ENCODE measurements at regions not wholly inside any gene's neighbourhood (a gene's known extent, or its start where the extent isn't known, plus 50 kb on each side); places are given as distances from the start of the nearest gene placed in this dataset.
A peak's percentile ranks its signal among the peaks of the same experiment; 100 is the strongest.
"Not testable (repeated sequence)": the region's sequence is repeated elsewhere in the genome, so short reads cannot be mapped to it uniquely, and the experiment has no call there.

- DNase-seq = not testable (repeated sequence)
These were observed 83.2 kb downstream of the POTEB3 start for GRCh38 chr15:21357056-21357455.

- not testable (repeated sequence) for DNase-seq
These were observed 84.4 kb downstream of the POTEB3 start for GRCh38 chr15:21355944-21356343.

- not testable (repeated sequence) for DNase-seq
These were observed 85.7 kb downstream of the POTEB3 start for GRCh38 chr15:21354597-21354996.

- DNase-seq = not testable (repeated sequence)
These were observed 87.5 kb downstream of the POTEB3 start for GRCh38 chr15:21352670-21353318.

GRCh38 chr15:21344960-21345359, 95.3 kb downstream of the POTEB3 start:
- DNase-seq = peak; percentile 55

- not testable (repeated sequence) for DNase-seq
These were observed 95.8 kb downstream of the POTEB3 start for GRCh38 chr15:21344500-21344899.

- DNase-seq = not testable (repeated sequence)
These were observed 103.3 kb downstream of the POTEB3 start for GRCh38 chr15:21337028-21337427.

GRCh38 chr15:21324720-21325460, 115.4 kb downstream of the POTEB3 start:
- peak; percentile 60 for DNase-seq

- not testable (repeated sequence) for DNase-seq
These were observed 155.9 kb downstream of the POTEB3 start for GRCh38 chr15:21284353-21284752.

- not testable (repeated sequence) for DNase-seq
These were observed 157.1 kb downstream of the POTEB3 start for GRCh38 chr15:21283210-21283609.

- not testable (repeated sequence) for DNase-seq
These were observed 160.0 kb downstream of the POTEB3 start for GRCh38 chr15:21280272-21280671.

- DNase-seq = not testable (repeated sequence)
These were observed 167.9 kb downstream of the POTEB3 start for GRCh38 chr15:21272176-21272982.

GRCh38 chr15:21271566-21271965, 168.7 kb downstream of the POTEB3 start:
- DNase-seq = no peak

GRCh38 chr15:21270474-21270873, 169.8 kb downstream of the POTEB3 start:
- no peak for DNase-seq

GRCh38 chr15:21269673-21270072, 170.6 kb downstream of the POTEB3 start:
- not testable (repeated sequence) for DNase-seq

- DNase-seq = no peak
These were observed 171.2 kb downstream of the POTEB3 start for GRCh38 chr15:21269121-21269520.

GRCh38 chr15:21268436-21268940, 171.8 kb downstream of the POTEB3 start:
- no peak for DNase-seq

- no peak for DNase-seq
These were observed 172.5 kb downstream of the POTEB3 start for GRCh38 chr15:21267671-21268395.

GRCh38 chr15:21267226-21267625, 173.1 kb downstream of the POTEB3 start:
- DNase-seq = no peak

GRCh38 chr15:21265628-21266027, 174.7 kb downstream of the POTEB3 start:
- not testable (repeated sequence) for DNase-seq

GRCh38 chr15:21262851-21263425, 177.4 kb downstream of the POTEB3 start:
- DNase-seq = no peak
